H1 (cell line): ENCODE measurements at regions not wholly inside any gene's neighbourhood (a gene's known extent, or its start where the extent isn't known, plus 50 kb on each side); places are given as distances from the start of the nearest gene placed in this dataset.

Experiments
- CTCF ChIA-PET: fragments of 300-600 bp; sonication (Branson Sonifier 250); formaldehyde crosslinking; loops from one replicate; lab custom pipeline; 2021; ENCODE audit not compliant: partially characterized antibody; lab: Charles Lee
- POLR2A ChIA-PET: fragments of 300-600 bp; sonication (Branson Sonifier 250); formaldehyde crosslinking; loops from one replicate; lab custom pipeline; 2021; ENCODE audit warnings: inconsistent platforms; ENCODE audit not compliant: partially characterized antibody; lab: Charles Lee
- DNase-seq, 2 experiments: peaks; one replicate each; pipeline versions ENCODE4 v3.0.0 to v3.0.0-alpha.2; 2010 to 2022; ENCODE audit warnings: low spot score in 2 of 2, low read depth in 1 of 2, mixed read lengths in 1 of 2
- FAIRE-seq: peaks from 2 replicates; lab custom pipeline; 2011; peaks lifted over from hg19 to GRCh38; lab: Jason Lieb, UNC
- H2AFZ ChIP-seq: 2 replicates; pipeline ENCODE4 v1.8.1; 2012; ENCODE audit warnings: low read length, inconsistent platforms
- H2AK5ac ChIP-seq: 2 replicates; pipeline ENCODE4 v1.6.1; 2013; ENCODE audit warnings: low read depth, low read length
- H2BK120ac ChIP-seq: replicated peaks from 2 replicates; pipeline ENCODE3; 2013; ENCODE audit warnings: low read depth, low read length, inconsistent platforms
- H2BK12ac ChIP-seq: 2 replicates; pipeline ENCODE4 v1.6.1; 2013; ENCODE audit warnings: low read depth, low read length
- H2BK15ac ChIP-seq: 2 replicates; pipeline ENCODE4 v1.6.1; 2013; ENCODE audit warnings: low read length
- H2BK20ac ChIP-seq: 2 replicates; pipeline ENCODE4 v1.6.1; 2013; ENCODE audit warnings: low read length
- H2BK5ac ChIP-seq: 2 replicates; pipeline ENCODE4 v1.6.1; 2013; ENCODE audit warnings: low read depth, low read length
- H3K14ac ChIP-seq: 2 replicates; pipeline ENCODE4 v1.6.1; 2013; ENCODE audit warnings: inconsistent platforms; ENCODE audit not compliant: insufficient read length
- H3K18ac ChIP-seq: 2 replicates; pipeline ENCODE4 v1.6.1; 2013; ENCODE audit warnings: low read length; ENCODE audit errors: extremely low read depth
- H3K23ac ChIP-seq: 2 replicates; pipeline ENCODE4 v1.6.1; 2013; ENCODE audit warnings: inconsistent platforms; ENCODE audit not compliant: insufficient read length
- H3K23me2 ChIP-seq: 2 replicates; pipeline ENCODE4 v1.6.1; 2013; ENCODE audit warnings: low read depth, low read length
- H3K27ac ChIP-seq: 2 replicates; pipeline ENCODE4 v1.6.1; 2011; ENCODE audit warnings: low read depth, low read length, inconsistent platforms
- H3K27me3 ChIP-seq, 4 experiments: replicated peaks in 1 of 4; 1 replicate in 1 of 4; 2 replicates in 3 of 4; pipeline versions ENCODE4 v1.6.1 to v1.8.1; 2011 to 2013; ENCODE audit warnings: low read length in 3 of 4, mild to moderate bottlenecking in 3 of 4, inconsistent platforms in 2 of 4, mixed read lengths in 2 of 4, moderate library complexity in 1 of 4; ENCODE audit not compliant: control insufficient read depth in 3 of 4, insufficient read depth in 3 of 4; ENCODE audit errors: extremely low read depth in 1 of 4
- H3K36me3 ChIP-seq, 4 experiments: 2 replicates each; pipeline versions ENCODE4 v1.6.1 to v1.8.1; 2011 to 2013; ENCODE audit warnings: mild to moderate bottlenecking in 4 of 4, low read length in 3 of 4, moderate library complexity in 2 of 4, control low read depth in 1 of 4, inconsistent platforms in 1 of 4; ENCODE audit not compliant: insufficient read depth in 4 of 4, control insufficient read depth in 2 of 4
- H3K4ac ChIP-seq: replicated peaks from 2 replicates; pipeline ENCODE3; 2013; ENCODE audit warnings: low read length, low read depth, mixed read lengths, inconsistent platforms; ENCODE audit not compliant: insufficient read length
- H3K4me1 ChIP-seq, 4 experiments: replicated peaks in 1 of 4; 1 replicate in 1 of 4; 2 replicates in 3 of 4; pipeline versions ENCODE4 v1.6.1 to v1.8.1; 2011 to 2013; ENCODE audit warnings: low read length in 3 of 4, inconsistent platforms in 2 of 4, mixed read lengths in 1 of 4; ENCODE audit not compliant: insufficient read depth in 4 of 4, control insufficient read depth in 3 of 4
- H3K4me2 ChIP-seq, 2 experiments: 2 replicates each; pipeline versions ENCODE4 v1.6.1 to v1.8.1; 2011 to 2013; ENCODE audit warnings: low read depth in 2 of 2, low read length in 2 of 2, control low read depth in 1 of 2, inconsistent platforms in 1 of 2, mild to moderate bottlenecking in 1 of 2; ENCODE audit not compliant: insufficient read depth in 1 of 2
- H3K4me3 ChIP-seq, 4 experiments: fragments of 200-600, 300-600 bp in 1 of 4; sonication (generic), shearing (Covaris generic), sonication (Bioruptor Twin) in 1 of 4; 2 replicates each; pipeline versions ENCODE4 v1.5.1 to v1.8.1; 2011 to 2016; ENCODE audit warnings: low read length in 4 of 4, low read depth in 3 of 4, control low read depth in 2 of 4, inconsistent platforms in 2 of 4, mild to moderate bottlenecking in 2 of 4, mixed read lengths in 1 of 4, moderate library complexity in 1 of 4; ENCODE audit not compliant: insufficient read depth in 2 of 4; ENCODE audit errors: extremely low read depth in 1 of 4
- H3K56ac ChIP-seq: replicated peaks from 2 replicates; pipeline ENCODE3; 2013; ENCODE audit warnings: low read depth, mild to moderate bottlenecking, mixed read lengths, low read length, inconsistent platforms; ENCODE audit not compliant: insufficient read length
- H3K79me1 ChIP-seq: 2 replicates; pipeline ENCODE4 v1.6.1; 2013; ENCODE audit warnings: low read depth, low read length, control low read depth
- H3K79me2 ChIP-seq, 2 experiments: 2 replicates each; pipeline versions ENCODE4 v1.6.1 to v1.8.1; 2012 to 2013; ENCODE audit warnings: low read length in 2 of 2, mild to moderate bottlenecking in 2 of 2, inconsistent platforms in 1 of 2; ENCODE audit not compliant: insufficient read depth in 2 of 2, control insufficient read depth in 1 of 2
- H3K9ac ChIP-seq, 4 experiments: replicated peaks in 1 of 4; 1 replicate in 1 of 4; 2 replicates in 3 of 4; pipeline versions ENCODE4 v1.6.1 to v1.8.1; 2011 to 2013; ENCODE audit warnings: low read depth in 3 of 4, low read length in 3 of 4, control low read depth in 2 of 4, mild to moderate bottlenecking in 2 of 4, moderate library complexity in 2 of 4, inconsistent platforms in 1 of 4; ENCODE audit errors: extremely low read depth in 1 of 4
- H3K9me3 ChIP-seq, 2 experiments: 2 replicates each; pipeline versions ENCODE4 v1.6.1 to v1.8.1; 2012 to 2013; ENCODE audit warnings: mild to moderate bottlenecking in 2 of 2, moderate library complexity in 2 of 2, control low read depth in 1 of 2, inconsistent platforms in 1 of 2, low read depth in 1 of 2, low read length in 1 of 2, mixed read lengths in 1 of 2; ENCODE audit not compliant: insufficient read depth in 2 of 2
- H4K20me1 ChIP-seq, 2 experiments: replicated peaks in 1 of 2; 2 replicates each; pipeline versions ENCODE3 to v1.8.1; 2011 to 2013; ENCODE audit warnings: inconsistent platforms in 2 of 2, low read length in 2 of 2, mild to moderate bottlenecking in 1 of 2; ENCODE audit not compliant: insufficient read depth in 2 of 2, control insufficient read depth in 1 of 2
- H4K5ac ChIP-seq: 2 replicates; pipeline ENCODE4 v1.6.1; 2013; ENCODE audit warnings: low read length, low read depth, mixed read lengths, inconsistent platforms; ENCODE audit not compliant: insufficient read length
- H4K8ac ChIP-seq: 2 replicates; pipeline ENCODE4 v1.8.0; 2013; ENCODE audit warnings: mild to moderate bottlenecking, moderate library complexity, low read length, inconsistent platforms; ENCODE audit not compliant: insufficient read depth; ENCODE audit errors: extremely low read depth
- H4K91ac ChIP-seq: replicated peaks from 2 replicates; pipeline ENCODE3; 2013; ENCODE audit warnings: low read length, mixed read lengths, inconsistent platforms; ENCODE audit not compliant: insufficient read length
- RAD21 ChIP-seq, 2 experiments: IDR thresholded peaks in 1 of 2; conservative IDR thresholded peaks in 1 of 2; 2 replicates each; pipeline ENCODE4 v1.6.1; 2011; ENCODE audit warnings: low read depth in 2 of 2, low read length in 2 of 2, improper control_type of control experiment in 1 of 2, inconsistent platforms in 1 of 2, mild to moderate bottlenecking in 1 of 2, moderate library complexity in 1 of 2
- TBP ChIP-seq: IDR thresholded peaks from 2 replicates; pipeline ENCODE4 v1.6.1; 2011; ENCODE audit warnings: low read depth, low read length, improper control_type of control experiment
- WGBS, 2 experiments: shearing (Covaris generic) in 1 of 2; methylation state at CpG; one replicate each; pipeline versions ENCODE4 v1.1.6 to v1.1.7; 2013 to 2015; ENCODE audit warnings: low lambda C conversion rate in 2 of 2, mixed read lengths in 2 of 2, inconsistent platforms in 1 of 2, low coverage in 1 of 2, missing lambda C conversion rate in 1 of 2; ENCODE audit not compliant: insufficient replicate concordance in 2 of 2, insufficient coverage in 1 of 2, insufficient read length in 1 of 2; ENCODE audit errors: extremely low coverage in 1 of 2, missing lambda C conversion rate in 1 of 2; 5-methylcytosine and 5-hydroxymethylcytosine counted together

DNA sequence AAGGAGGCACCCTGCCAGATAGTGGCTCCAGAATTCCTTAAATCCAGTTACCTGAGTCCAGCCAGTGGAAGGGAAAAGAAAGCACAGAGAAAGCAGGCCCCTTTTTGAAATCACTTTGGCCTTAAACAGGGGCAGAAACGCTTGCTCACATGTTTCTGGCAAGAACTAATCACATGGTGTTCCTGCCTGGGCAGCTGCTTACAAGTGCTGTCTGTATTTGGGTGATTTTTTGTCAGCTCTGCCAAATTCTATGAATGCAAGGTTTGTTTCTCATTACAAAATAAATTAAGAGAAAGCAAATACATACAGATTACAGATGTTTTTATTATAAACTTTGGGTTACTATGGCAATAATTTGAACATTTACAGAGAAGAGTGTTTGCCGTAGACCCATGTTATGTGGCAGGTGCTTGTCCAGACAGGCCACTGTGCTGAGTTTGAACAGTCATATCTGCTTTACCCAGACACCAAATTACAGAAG is 1237.8 kb downstream of the SLITRK5 start:
- Histone ChIP-seq H2BK5ac (no peak overlapping the region), H2BK20ac (no peak overlapping the region), H4K5ac (no peak overlapping the region), H3K79me2 (no peaks in the 10 kb centered on the region), H3K18ac (no peak overlapping the region), H4K8ac (no peak overlapping the region), H3K27ac (no peak overlapping the region), H2BK120ac (no peak overlapping the region), H2BK15ac (no peak overlapping the region), H3K36me3 (no peaks in the 10 kb centered on the region), H3K23ac (no peak overlapping the region), H3K4me1 (peaks cover 0 to 3% (median 1%) of the 10 kb centered on the region in 4 experiments; a peak in 1 of 7 replicates), H2AFZ (peak overlapping the region; percentile 90; the same call in 1 of the 2 replicates), H3K9me3 (no peaks in the 10 kb centered on the region), H4K20me1 (no peaks in the 10 kb centered on the region), H3K4me2 (no peak overlapping the region), H4K91ac (no peak overlapping the region), H3K9ac (no peak overlapping the region), H3K27me3 (no peaks in the 10 kb centered on the region), H3K14ac (no peak overlapping the region), H3K79me1 (no peaks in the 10 kb centered on the region), H2BK12ac (no peak overlapping the region), H2AK5ac (no peak overlapping the region), H3K4me3 (no peak overlapping the region), H3K4ac (no peak overlapping the region), H3K56ac (no peak overlapping the region), H3K23me2 (no peaks in the 10 kb centered on the region)
- CTCF ChIA-PET: no interaction called here
- DNase-seq (no peak), FAIRE-seq (no peak)
- TF ChIP-seq TBP: no peak
- TF ChIP-seq RAD21 (IDR thresholded peaks at IDR 0.05 in 1 of 2, conservative IDR thresholded peaks at IDR 0.05 in 1 of 2; ENCODE audit: low read depth in 2 of 2, low read length in 2 of 2): peak; percentile 6 to 8; a peak in 1 of 4 replicates
- WGBS, 2 experiments: 95% methylated on average over 2 of the region's 2 CpGs; no CpG with 5 or more reads in 1 of the 2 experiments
- POLR2A ChIA-PET: no interaction called here
